Transverse colon (tissue), 4 donors: ENCODE measurements at regions not wholly inside any gene's neighbourhood (a gene's known extent, or its start where the extent isn't known, plus 50 kb on each side); places are given as distances from the start of the nearest gene placed in this dataset.

ENCODE experiments used
- DNase-seq: peaks from one replicate; pipeline ENCODE4 v3.0.0-alpha.2; 2019
- H3K27ac ChIP-seq, 4 donors: fragments of 200-600 bp; sonication (generic); 2 replicates each; pipeline ENCODE4 v1.5.1; 2016 to 2018; ENCODE audit warnings: inconsistent platforms in 4 of 4
- H3K27me3 ChIP-seq: fragments of 200-600 bp; sonication (generic); 2 replicates; pipeline ENCODE4 v1.5.1; 2017; ENCODE audit warnings: inconsistent platforms
- H3K36me3 ChIP-seq, 4 donors: fragments of 200-600 bp; sonication (generic); 2 replicates each; pipeline ENCODE4 v1.5.1; 2017 to 2019; ENCODE audit warnings: inconsistent platforms in 4 of 4
- H3K4me1 ChIP-seq, 4 donors: fragments of 200-600 bp; sonication (generic); 2 replicates each; pipeline ENCODE4 v1.5.1; 2017 to 2020; ENCODE audit warnings: inconsistent platforms in 4 of 4
- H3K4me3 ChIP-seq, 4 donors: fragments of 200-600 bp; sonication (generic); 1 replicate in 1 of 4; 2 replicates in 3 of 4; pipeline versions ENCODE4 v1.5.1 to v1.6.1; 2017 to 2019; ENCODE audit warnings: inconsistent platforms in 4 of 4
- H3K9me3 ChIP-seq, 2 donors: fragments of 200-600 bp; sonication (generic); 2 replicates each; pipeline ENCODE4 v1.5.1; 2017 to 2019; ENCODE audit warnings: inconsistent platforms in 2 of 2
- CTCF ChIP-seq, 5 experiments: fragments of 200-600 bp in 3 of 5; fragments of 450-650 bp in 2 of 5; sonication (generic) in 3 of 5; IDR thresholded peaks; 1 replicate in 2 of 5; 2 replicates in 3 of 5; pipeline ENCODE4 v1.5.1; 2016 to 2017; ENCODE audit warnings: antibody characterized with exemption in 5 of 5, inconsistent platforms in 3 of 5, mild to moderate bottlenecking in 2 of 5, moderate library complexity in 1 of 5
- EP300 ChIP-seq: sonication (generic); formaldehyde crosslinking; IDR thresholded peaks from one replicate; pipeline ENCODE4 v1.6.1; 2017; ENCODE audit warnings: antibody characterized with exemption, low read depth
- POLR2A ChIP-seq: fragments of 450-650 bp; IDR thresholded peaks from one replicate; pipeline ENCODE4 v1.6.1; 2016; ENCODE audit warnings: antibody characterized with exemption, mild to moderate bottlenecking, moderate library complexity
- POLR2AphosphoS5 ChIP-seq, 3 donors: sonication (generic); formaldehyde crosslinking; IDR thresholded peaks; one replicate each; pipeline ENCODE4 v1.6.1; 2016; ENCODE audit warnings: antibody characterized with exemption in 3 of 3
- WGBS, 2 donors: methylation state at CpG; one replicate each; pipeline ENCODE4 v1.1.5; 2018; ENCODE audit warnings: low coverage in 1 of 2; 5-methylcytosine and 5-hydroxymethylcytosine counted together
- in situ Hi-C, 4 donors: fragments of 200-750 bp; cut with MboI; loops; one replicate each; pipeline versions ENCODE4 v1.15.0 to v1.15.1; 2017; ENCODE audit warnings: low sequenced_read_pairs in 3 of 4, low pct_ligation_motif_present in 1 of 4, low pct_unique_long_range_greater_than_20kb in 1 of 4
- intact Hi-C: fragments of 100-400 bp; cut with DNase I; formaldehyde crosslinking; loops from one replicate; pipeline ENCODE4 v1.15.1; 2023; ENCODE audit warnings: low total_unique reads

GRCh38 chr4:72779241-72779640 lies 210.2 kb upstream of the ADAMTS3 start:
- H3K4me1 ChIP-seq, result no peaks in the 10 kb centered on the region
- intact Hi-C loops (no loop called here), in situ Hi-C loops (no loop called here)
- H3K27ac ChIP-seq, result no peak overlapping the region
- no peak for DNase-seq
- no peaks in the 10 kb centered on the region for H3K36me3 ChIP-seq
- H3K27me3 ChIP-seq, result no peaks in the 10 kb centered on the region
- 41 to 65% methylated on average over 4 of the region's 4 CpGs for WGBS, 2 donors
- no peak for TF ChIP-seq POLR2AphosphoS5 (IDR thresholded peaks at IDR 0.05)
- no peak for TF ChIP-seq CTCF (IDR thresholded peaks at IDR 0.05)
- TF ChIP-seq POLR2A, result no peak
- TF ChIP-seq EP300, result no peak
- H3K4me3 ChIP-seq, result no peak overlapping the region
- H3K9me3 ChIP-seq, result no peaks in the 10 kb centered on the region

- DNase-seq, result no peak
- intact Hi-C loops, result no loop called here
- WGBS, 2 donors, result 62 to 79% methylated on average over 6 of the region's 6 CpGs
- in situ Hi-C loops, result no loop called here
- no peak overlapping the region for H3K27ac ChIP-seq
- TF ChIP-seq EP300 (no peak), POLR2AphosphoS5 (IDR thresholded peaks at IDR 0.05) (no peak), POLR2A (no peak), CTCF (IDR thresholded peaks at IDR 0.05) (no peak)
- no peaks in the 10 kb centered on the region for H3K27me3 ChIP-seq
- no peaks in the 10 kb centered on the region for H3K36me3 ChIP-seq
- no peaks in the 10 kb centered on the region for H3K4me1 ChIP-seq
- no peaks in the 10 kb centered on the region for H3K9me3 ChIP-seq
- H3K4me3 ChIP-seq, result no peak overlapping the region
Measured at GRCh38 chr4:72777436-72777835, 208.4 kb upstream of the ADAMTS3 start.

- no peaks in the 10 kb centered on the region for H3K36me3 ChIP-seq
- in situ Hi-C loops, result no loop called here
- no peak overlapping the region for H3K4me3 ChIP-seq
- no peak overlapping the region for H3K27ac ChIP-seq
- TF ChIP-seq EP300 (no peak), POLR2A (no peak), CTCF (IDR thresholded peaks at IDR 0.05) (no peak), POLR2AphosphoS5 (IDR thresholded peaks at IDR 0.05) (no peak)
- H3K4me1 ChIP-seq, result no peaks in the 10 kb centered on the region
- no peak for DNase-seq
- H3K27me3 ChIP-seq, result no peaks in the 10 kb centered on the region
- H3K9me3 ChIP-seq, result no peaks in the 10 kb centered on the region
- intact Hi-C loops, result no loop called here
Measured at GRCh38 chr4:72770708-72771107, 201.7 kb upstream of the ADAMTS3 start.

- in situ Hi-C loops, result no loop called here
- DNase-seq, result no peak
- intact Hi-C loops, result no loop called here
- no peak overlapping the region for H3K27ac ChIP-seq
- no peaks in the 10 kb centered on the region for H3K27me3 ChIP-seq
- no peak for TF ChIP-seq CTCF (IDR thresholded peaks at IDR 0.05)
- no peak for TF ChIP-seq POLR2AphosphoS5 (IDR thresholded peaks at IDR 0.05)
- TF ChIP-seq EP300, result no peak
- no peak for TF ChIP-seq POLR2A
- H3K4me3 ChIP-seq, result no peak overlapping the region
- 73 to 77% methylated on average over 2 of the region's 2 CpGs for WGBS, 2 donors
- no peaks in the 10 kb centered on the region for H3K9me3 ChIP-seq
- no peaks in the 10 kb centered on the region for H3K36me3 ChIP-seq
- H3K4me1 ChIP-seq, result no peaks in the 10 kb centered on the region
Measured at GRCh38 chr4:72768364-72768763, 199.3 kb upstream of the ADAMTS3 start.
